ENCODE measurements at regions not wholly inside any gene's neighbourhood (a gene's known extent, or its start where the extent isn't known, plus 50 kb on each side); places are given as distances from the start of the nearest gene placed in this dataset.
A peak's percentile ranks its signal among the peaks of the same experiment; 100 is the strongest.

GRCh38 chr13:88908961-88909441, 1237.8 kb downstream of the SLITRK5 start:
- DNase-seq (ENCODE audit: low spot score in 2 of 2) (no peak), ATAC-seq (no peak)
- no peak overlapping the region for H3K4me3 Mint-ChIP-seq
- H3K36me3 Mint-ChIP-seq: no peaks in the 10 kb centered on the region
- peaks cover under 1% of the 10 kb centered on the region for H3K9me3 Mint-ChIP-seq
- no peaks in the 10 kb centered on the region for H3K4me1 Mint-ChIP-seq
- H3K27ac Mint-ChIP-seq: no peak overlapping the region

- Mint-ChIP-seq H3K4me3 (no peak overlapping the region), H3K9me3 (peaks cover 8% of the 10 kb centered on the region), H3K36me3 (no peaks in the 10 kb centered on the region), H3K27ac (no peak overlapping the region), H3K4me1 (no peaks in the 10 kb centered on the region)
- DNase-seq (ENCODE audit: low spot score in 2 of 2) (no peak), ATAC-seq (peak; percentile 91)
These were observed 1248.9 kb downstream of the SLITRK5 start for GRCh38 chr13:88919970-88920628.

DNA sequence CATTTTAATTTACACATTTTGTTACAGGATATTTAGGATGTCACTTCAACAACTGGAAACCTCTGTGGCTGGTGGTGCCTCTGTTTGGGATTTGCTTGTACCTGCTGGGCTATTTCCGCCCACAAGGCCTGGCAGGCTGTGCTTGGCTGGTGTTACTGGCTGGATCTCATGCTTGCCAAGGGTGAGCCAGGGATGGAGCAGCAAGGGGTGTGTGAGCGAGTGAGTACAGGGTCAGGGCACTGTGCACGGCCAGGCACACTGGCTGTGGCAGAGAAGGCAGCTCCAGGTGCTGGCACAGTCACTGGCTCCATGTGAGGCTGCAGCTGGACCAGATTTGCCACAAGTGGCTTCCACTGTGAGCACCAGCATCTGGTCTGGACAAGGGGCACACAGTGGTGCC, 1254.8 kb downstream of the SLITRK5 start:
- Mint-ChIP-seq H3K27ac (no peak overlapping the region), H3K4me3 (no peak overlapping the region), H3K36me3 (no peaks in the 10 kb centered on the region), H3K4me1 (no peaks in the 10 kb centered on the region), H3K9me3 (no peaks in the 10 kb centered on the region)
- no peak for DNase-seq (ENCODE audit: low spot score in 2 of 2)
- no peak for ATAC-seq

DNA sequence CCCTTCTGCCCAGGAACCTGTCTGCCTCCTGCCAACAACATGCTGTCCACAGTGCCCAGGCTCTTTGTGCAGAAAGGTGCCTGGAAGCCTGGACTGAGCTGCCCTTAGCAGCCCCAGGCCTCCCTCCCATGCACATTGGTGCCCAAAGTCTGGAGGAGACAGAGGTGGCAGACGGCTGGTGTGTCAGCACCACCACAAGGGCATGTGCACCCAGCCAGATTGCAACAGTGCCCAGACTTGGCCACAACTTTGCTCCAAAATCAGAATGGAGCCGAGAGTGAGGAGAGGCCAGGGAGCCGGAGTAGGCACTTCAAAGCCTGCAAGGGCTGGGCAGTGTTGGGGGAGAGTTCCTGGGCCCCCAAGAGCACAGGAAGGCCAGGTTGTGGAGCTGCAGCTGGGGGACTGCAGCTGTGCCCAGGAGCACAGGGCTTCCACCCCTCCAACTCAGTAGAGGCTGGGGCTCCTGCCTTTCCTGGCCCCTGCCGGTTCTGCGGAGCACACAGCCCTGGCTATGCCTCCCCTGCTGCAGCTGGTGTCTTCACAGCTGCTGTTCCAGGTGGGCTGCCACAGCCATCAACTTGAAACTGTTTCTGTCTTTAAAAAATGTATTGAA, 1255.8 kb downstream of the SLITRK5 start:
- Mint-ChIP-seq H3K4me3 (no peak overlapping the region), H3K9me3 (no peaks in the 10 kb centered on the region), H3K36me3 (no peaks in the 10 kb centered on the region), H3K27ac (no peak overlapping the region), H3K4me1 (no peaks in the 10 kb centered on the region)
- ATAC-seq (peak; percentile 34), DNase-seq (ENCODE audit: low spot score in 2 of 2) (no peak)

DNA sequence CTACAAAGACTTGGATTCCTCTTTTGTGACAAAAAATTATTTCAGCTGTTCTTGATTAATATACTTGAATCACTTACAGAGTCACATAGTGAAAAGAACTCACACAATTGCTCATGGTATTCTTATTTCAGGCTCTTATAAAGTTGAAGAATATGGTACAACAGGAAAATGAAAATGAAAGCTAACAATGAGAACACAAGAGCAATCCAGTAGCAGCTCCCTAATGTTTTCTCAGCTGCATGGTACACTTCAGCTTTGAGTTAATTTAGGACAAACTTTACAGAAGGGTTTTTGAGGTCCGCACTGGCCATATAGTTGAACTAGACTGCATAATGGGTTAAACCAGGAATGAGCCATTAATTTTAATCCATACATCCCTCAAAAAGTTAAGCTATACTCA, 1261.8 kb downstream of the SLITRK5 start:
- H3K4me3 Mint-ChIP-seq: no peak overlapping the region
- ATAC-seq (no peak), DNase-seq (ENCODE audit: low spot score in 2 of 2) (no peak)
- H3K9me3 Mint-ChIP-seq: peaks cover 2% of the 10 kb centered on the region
- H3K36me3 Mint-ChIP-seq: no peaks in the 10 kb centered on the region
- H3K27ac Mint-ChIP-seq: no peak overlapping the region
- no peaks in the 10 kb centered on the region for H3K4me1 Mint-ChIP-seq

GRCh38 chr13:88937384-88937783, 1266.2 kb downstream of the SLITRK5 start:
- Mint-ChIP-seq H3K4me3 (no peak overlapping the region), H3K9me3 (peaks cover 2% of the 10 kb centered on the region), H3K27ac (no peak overlapping the region), H3K36me3 (no peaks in the 10 kb centered on the region), H3K4me1 (no peaks in the 10 kb centered on the region)
- no peak for DNase-seq (ENCODE audit: low spot score in 2 of 2)
- ATAC-seq: no peak

GRCh38 chr13:88945793-88946192, 1274.6 kb downstream of the SLITRK5 start:
- ATAC-seq (no peak), DNase-seq (ENCODE audit: low spot score in 2 of 2) (no peak)
- H3K27ac Mint-ChIP-seq: no peak overlapping the region
- H3K4me3 Mint-ChIP-seq: no peak overlapping the region
- H3K9me3 Mint-ChIP-seq: peaks cover 3% of the 10 kb centered on the region
- H3K4me1 Mint-ChIP-seq: no peaks in the 10 kb centered on the region
- H3K36me3 Mint-ChIP-seq: no peaks in the 10 kb centered on the region

- Mint-ChIP-seq H3K4me3 (no peak overlapping the region), H3K4me1 (no peaks in the 10 kb centered on the region), H3K27ac (no peak overlapping the region), H3K36me3 (no peaks in the 10 kb centered on the region), H3K9me3 (no peaks in the 10 kb centered on the region)
- DNase-seq (ENCODE audit: low spot score in 2 of 2) (no peak), ATAC-seq (no peak)
These were observed 1277.3 kb downstream of the SLITRK5 start for GRCh38 chr13:88948501-88948900.

DNA sequence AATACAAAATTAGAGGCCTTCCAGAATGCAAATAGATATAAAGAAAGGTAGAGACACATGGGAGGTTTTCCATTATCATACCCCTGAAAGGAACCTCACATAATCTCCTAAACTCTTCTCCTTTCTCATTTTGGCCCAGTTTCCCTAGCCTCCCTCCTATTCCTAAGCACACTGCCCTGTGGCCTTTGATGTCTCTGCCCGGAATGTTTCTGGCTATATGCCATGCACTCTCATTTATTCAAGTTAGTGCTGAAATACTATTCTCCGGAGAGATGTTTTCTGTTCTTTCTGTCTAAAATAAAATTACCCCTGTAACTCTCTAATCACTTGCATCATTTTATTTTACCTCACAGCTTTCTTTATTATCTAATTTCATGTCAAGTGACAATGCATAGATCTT, 1287.7 kb downstream of the SLITRK5 start:
- Mint-ChIP-seq H3K27ac (no peak overlapping the region), H3K9me3 (peaks cover 11% of the 10 kb centered on the region), H3K36me3 (no peaks in the 10 kb centered on the region), H3K4me1 (no peaks in the 10 kb centered on the region), H3K4me3 (no peak overlapping the region)
- DNase-seq (ENCODE audit: low spot score in 2 of 2) (no peak), ATAC-seq (no peak)

DNA sequence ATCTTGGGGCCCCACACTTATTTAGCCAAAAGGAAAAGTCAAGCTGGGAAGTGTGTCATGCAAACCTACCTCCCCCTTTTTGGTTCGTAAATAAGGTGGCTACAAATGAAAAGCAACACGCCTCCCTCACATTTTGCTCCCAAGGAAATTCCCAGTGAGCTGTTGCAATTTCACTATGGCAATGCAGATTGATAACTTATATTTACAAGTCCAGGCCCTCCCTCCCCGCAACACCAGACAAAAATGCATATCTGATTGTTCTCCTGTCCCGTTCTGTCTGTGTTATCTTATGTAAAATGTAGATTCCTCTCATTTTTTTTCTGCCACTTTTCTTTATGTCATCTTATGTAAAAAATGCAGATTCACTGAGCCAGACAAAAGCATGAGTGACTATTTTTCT, 1305.3 kb downstream of the SLITRK5 start:
- no peak overlapping the region for H3K4me3 Mint-ChIP-seq
- no peak for ATAC-seq
- H3K36me3 Mint-ChIP-seq: no peaks in the 10 kb centered on the region
- peaks cover 7% of the 10 kb centered on the region for H3K9me3 Mint-ChIP-seq
- no peaks in the 10 kb centered on the region for H3K4me1 Mint-ChIP-seq
- DNase-seq (ENCODE audit: low spot score in 2 of 2): no peak
- H3K27ac Mint-ChIP-seq: no peak overlapping the region

DNA sequence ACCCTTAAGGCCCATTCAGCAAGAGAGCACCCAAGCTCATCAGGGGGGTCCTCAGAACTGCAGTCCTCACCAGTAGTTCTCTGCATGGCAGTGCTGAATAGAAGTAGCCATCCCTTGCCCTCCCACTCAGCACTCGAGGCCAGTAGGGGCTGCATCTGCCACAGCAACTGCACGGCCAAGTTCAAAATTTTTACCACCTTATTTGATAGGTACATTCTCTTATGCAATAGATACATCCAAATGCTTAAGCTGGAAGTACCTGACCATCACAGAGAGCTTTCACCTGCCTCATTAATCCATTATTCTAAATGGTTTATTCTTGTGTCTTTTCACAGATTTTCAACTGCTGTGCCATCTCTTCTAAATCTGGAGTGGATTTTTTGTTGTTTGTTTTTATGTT, 1307.4 kb downstream of the SLITRK5 start:
- ATAC-seq (no peak), DNase-seq (ENCODE audit: low spot score in 2 of 2) (no peak)
- no peak overlapping the region for H3K4me3 Mint-ChIP-seq
- peaks cover 5% of the 10 kb centered on the region for H3K9me3 Mint-ChIP-seq
- no peaks in the 10 kb centered on the region for H3K36me3 Mint-ChIP-seq
- H3K27ac Mint-ChIP-seq: no peak overlapping the region
- H3K4me1 Mint-ChIP-seq: no peaks in the 10 kb centered on the region

- no peak overlapping the region for H3K4me3 Mint-ChIP-seq
- H3K36me3 Mint-ChIP-seq: no peaks in the 10 kb centered on the region
- ATAC-seq (peak; percentile 60), DNase-seq (ENCODE audit: low spot score in 2 of 2) (no peak)
- no peaks in the 10 kb centered on the region for H3K4me1 Mint-ChIP-seq
- H3K9me3 Mint-ChIP-seq: peaks cover 5% of the 10 kb centered on the region
- H3K27ac Mint-ChIP-seq: no peak overlapping the region
These were observed 1308.4 kb downstream of the SLITRK5 start for GRCh38 chr13:88979465-88980175.

- no peak overlapping the region for H3K4me3 Mint-ChIP-seq
- H3K36me3 Mint-ChIP-seq: no peaks in the 10 kb centered on the region
- H3K4me1 Mint-ChIP-seq: no peaks in the 10 kb centered on the region
- H3K9me3 Mint-ChIP-seq: no peaks in the 10 kb centered on the region
- ATAC-seq (no peak), DNase-seq (ENCODE audit: low spot score in 2 of 2) (no peak)
- no peak overlapping the region for H3K27ac Mint-ChIP-seq
These were observed 1332.5 kb downstream of the SLITRK5 start for GRCh38 chr13:89003656-89004055.

GRCh38 chr13:89011615-89012014, 1340.4 kb downstream of the SLITRK5 start:
- Mint-ChIP-seq H3K27ac (no peak overlapping the region), H3K4me1 (no peaks in the 10 kb centered on the region), H3K9me3 (peaks cover 6% of the 10 kb centered on the region), H3K4me3 (no peak overlapping the region), H3K36me3 (no peaks in the 10 kb centered on the region)
- DNase-seq (ENCODE audit: low spot score in 2 of 2): no peak
- ATAC-seq: no peak

DNA sequence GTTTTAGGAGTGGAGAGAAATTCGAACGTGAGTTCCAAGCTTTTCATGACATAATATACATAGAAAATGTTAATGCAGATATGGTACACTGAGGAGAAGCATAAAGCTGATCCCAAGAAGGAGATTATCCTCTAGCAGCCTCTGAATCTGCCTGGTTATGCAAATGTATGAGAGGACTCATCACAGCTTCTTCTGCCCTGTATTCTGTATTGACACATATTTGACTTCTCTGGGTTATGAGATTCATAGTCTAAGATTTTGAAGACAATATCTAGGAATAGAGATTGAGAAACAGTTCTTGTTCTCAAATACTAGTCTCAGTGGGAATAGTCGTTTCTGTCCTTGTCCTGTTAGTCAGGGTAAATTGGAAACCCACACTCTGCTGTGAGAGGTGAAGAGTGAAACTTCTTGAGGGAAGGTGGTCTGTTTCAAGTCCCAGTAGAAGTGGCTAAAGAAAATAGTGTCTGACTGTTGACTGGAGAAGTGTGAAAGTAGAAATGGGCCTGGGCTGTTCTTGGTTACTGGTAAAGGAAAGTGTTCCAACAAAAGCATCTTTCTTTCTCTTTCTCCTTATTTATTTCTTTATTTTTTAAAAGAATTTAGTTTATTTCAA, 1356.6 kb downstream of the SLITRK5 start:
- Mint-ChIP-seq H3K4me1 (no peaks in the 10 kb centered on the region), H3K36me3 (no peaks in the 10 kb centered on the region), H3K9me3 (peaks cover 13% of the 10 kb centered on the region), H3K4me3 (no peak overlapping the region), H3K27ac (no peak overlapping the region)
- no peak for DNase-seq (ENCODE audit: low spot score in 2 of 2)
- peak; percentile 69 for ATAC-seq
